Naive thymus-derived CD8-positive, alpha-beta T cell (primary cell): ENCODE measurements at regions not wholly inside any gene's neighbourhood (a gene's known extent, or its start where the extent isn't known, plus 50 kb on each side); places are given as distances from the start of the nearest gene placed in this dataset.

Source experiments
- ATAC-seq, 2 donors: fragments of 150-1000 bp; cut with Tn5 transposase in 1 of 2; sonication (Bioruptor Pico), chemical (Tn5 transposase) in 1 of 2; 1 replicate in 1 of 2; 2 replicates in 1 of 2; pipeline ENCODE4 v1.10.0; 2021; ENCODE audit warnings: mild to moderate bottlenecking in 2 of 2, moderate library complexity in 2 of 2
- POLR2A ChIA-PET: fragments of 350-600 bp; sonication (Branson Sonifier 250); formaldehyde crosslinking; loops from one replicate; lab custom pipeline; 2021; ENCODE audit warnings: antibody characterized with exemption; lab: Charles Lee
- DNase-seq, 10 donors: peaks; one replicate each; pipeline versions ENCODE4 v3.0.0 to v3.0.0-alpha.2; 2020 to 2022
- H3K27ac Mint-ChIP-seq, 10 donors: one replicate each; pipeline ENCODE4 v1.8.0; 2020 to 2022; ENCODE audit warnings: mild to moderate bottlenecking in 10 of 10, mixed read lengths in 10 of 10, moderate library complexity in 4 of 10, inconsistent platforms in 1 of 10
- H3K27me3 Mint-ChIP-seq, 5 donors: one replicate each; pipeline ENCODE4 v1.8.0; 2021 to 2022; ENCODE audit warnings: mixed read lengths in 5 of 5
- H3K36me3 Mint-ChIP-seq, 3 donors: one replicate each; pipeline ENCODE4 v1.8.0; 2020 to 2022; ENCODE audit warnings: mixed read lengths in 3 of 3, mild to moderate bottlenecking in 2 of 3, inconsistent platforms in 1 of 3
- H3K4me1 Mint-ChIP-seq, 4 donors: one replicate each; pipeline ENCODE4 v1.8.0; 2021 to 2022; ENCODE audit warnings: mixed read lengths in 4 of 4
- H3K4me3 Mint-ChIP-seq, 10 donors: one replicate each; pipeline ENCODE4 v1.8.0; 2020 to 2022; ENCODE audit warnings: mild to moderate bottlenecking in 10 of 10, mixed read lengths in 10 of 10, moderate library complexity in 6 of 10, inconsistent platforms in 1 of 10
- H3K9me3 Mint-ChIP-seq, 9 donors: one replicate each; pipeline ENCODE4 v1.8.0; 2020 to 2022; ENCODE audit warnings: mixed read lengths in 9 of 9, mild to moderate bottlenecking in 3 of 9, inconsistent platforms in 1 of 9, moderate library complexity in 1 of 9

DNA sequence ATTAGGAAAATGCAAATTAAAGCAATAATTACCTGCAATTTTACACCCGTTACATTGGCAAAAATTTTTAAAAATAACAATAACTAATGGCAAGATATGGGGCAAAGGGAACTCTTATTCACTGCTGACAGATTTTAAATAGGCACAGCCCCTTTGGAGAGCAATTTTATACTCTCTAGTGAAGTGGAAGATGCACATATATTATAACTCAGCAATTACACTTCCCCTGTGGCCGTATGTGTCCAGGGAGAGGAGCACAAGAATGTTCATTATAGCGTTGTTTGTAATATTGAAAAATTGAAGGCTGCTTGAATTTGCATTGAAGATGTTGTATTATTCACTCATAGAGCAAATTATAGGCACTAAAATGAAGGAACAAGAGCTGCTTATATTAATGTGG lies 488.3 kb upstream of the ATXN7L3B start:
- no peak overlapping the region for H3K27ac Mint-ChIP-seq
- no peak overlapping the region for H3K4me3 Mint-ChIP-seq
- ATAC-seq (no peak), DNase-seq (no peak)
- H3K4me1 Mint-ChIP-seq, result no peaks in the 10 kb centered on the region
- POLR2A ChIA-PET, result no interaction called here
- H3K36me3 Mint-ChIP-seq, result no peaks in the 10 kb centered on the region
- no peaks in the 10 kb centered on the region for H3K27me3 Mint-ChIP-seq
- peaks cover 0 to 12% (median 0%) of the 10 kb centered on the region in 9 donors for H3K9me3 Mint-ChIP-seq

DNA sequence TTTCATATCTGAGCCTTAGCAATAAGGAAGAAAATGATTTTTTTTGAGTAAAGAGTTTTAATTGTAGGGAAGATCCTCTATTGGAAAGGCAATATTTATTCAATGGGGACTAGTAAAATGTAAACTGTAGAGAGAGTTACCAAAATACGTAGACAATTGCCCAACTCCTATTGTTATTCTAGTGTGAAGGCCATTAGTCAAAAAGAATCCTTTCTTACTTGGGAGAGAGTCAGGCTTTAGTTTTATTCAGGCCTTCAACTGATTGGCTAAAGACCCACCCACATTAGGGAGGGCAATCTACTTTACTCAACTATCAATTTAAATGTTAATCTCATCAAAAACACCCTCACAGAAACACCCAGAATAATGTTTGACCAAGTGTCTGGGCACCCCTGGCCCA lies 485.8 kb upstream of the ATXN7L3B start:
- Mint-ChIP-seq H3K9me3 (peaks cover 0 to 12% (median 0%) of the 10 kb centered on the region in 9 donors), H3K36me3 (no peaks in the 10 kb centered on the region), H3K4me1 (no peaks in the 10 kb centered on the region), H3K27me3 (no peaks in the 10 kb centered on the region), H3K4me3 (no peak overlapping the region), H3K27ac (no peak overlapping the region)
- POLR2A ChIA-PET, result no interaction called here
- ATAC-seq (no peak), DNase-seq (no peak)

DNA sequence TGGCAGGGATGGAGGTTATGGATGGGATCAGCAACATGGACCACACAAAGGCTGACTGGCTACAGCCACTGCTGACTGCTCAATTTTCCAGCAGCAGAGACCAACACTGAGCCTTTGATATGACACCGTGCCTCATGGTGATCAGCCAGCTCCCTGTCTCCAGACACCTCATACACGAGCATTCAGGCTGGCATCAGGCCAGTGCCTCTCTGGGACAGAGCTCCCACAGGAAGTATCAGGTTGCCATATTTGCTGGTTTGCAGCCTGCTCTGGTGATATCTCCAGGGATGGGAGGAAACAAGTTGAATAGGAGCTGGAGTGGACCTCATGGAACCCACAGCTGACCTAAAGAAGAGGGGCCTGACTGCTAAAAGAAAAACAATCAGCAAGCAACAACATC lies 471.2 kb upstream of the ATXN7L3B start:
- peaks cover 0 to 37% (median 25%) of the 10 kb centered on the region in 9 donors for H3K9me3 Mint-ChIP-seq
- no peaks in the 10 kb centered on the region for H3K4me1 Mint-ChIP-seq
- H3K4me3 Mint-ChIP-seq, result no peak overlapping the region
- DNase-seq, result no peak
- H3K36me3 Mint-ChIP-seq, result no peaks in the 10 kb centered on the region
- POLR2A ChIA-PET, result no interaction called here
- no peak for ATAC-seq
- no peak overlapping the region for H3K27ac Mint-ChIP-seq
- H3K27me3 Mint-ChIP-seq, result no peaks in the 10 kb centered on the region

DNA sequence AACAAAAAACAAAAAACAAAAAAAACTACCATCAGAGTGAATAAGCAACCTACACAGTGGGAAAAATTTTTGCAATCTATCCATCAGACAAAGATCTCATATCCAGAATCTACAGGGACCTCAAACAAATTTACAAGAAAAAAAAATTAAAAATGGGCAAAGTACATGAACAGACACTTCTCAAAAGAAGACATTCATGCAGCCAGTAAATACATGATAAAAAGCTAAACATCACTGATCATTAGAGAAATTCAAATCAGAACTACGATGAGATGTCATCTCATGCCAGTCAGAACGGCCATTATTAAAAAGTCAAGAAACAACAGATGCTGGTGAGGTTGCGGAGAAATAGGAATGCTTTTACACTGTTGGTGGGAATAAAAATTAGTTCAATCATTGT lies 466.5 kb upstream of the ATXN7L3B start:
- H3K36me3 Mint-ChIP-seq, result no peaks in the 10 kb centered on the region
- ATAC-seq, result no peak
- no peak overlapping the region for H3K4me3 Mint-ChIP-seq
- H3K27ac Mint-ChIP-seq, result no peak overlapping the region
- no peak for DNase-seq
- POLR2A ChIA-PET, result no interaction called here
- H3K27me3 Mint-ChIP-seq, result no peaks in the 10 kb centered on the region
- H3K9me3 Mint-ChIP-seq, result peaks cover 0 to 36% (median 23%) of the 10 kb centered on the region in 9 donors
- no peaks in the 10 kb centered on the region for H3K4me1 Mint-ChIP-seq

DNA sequence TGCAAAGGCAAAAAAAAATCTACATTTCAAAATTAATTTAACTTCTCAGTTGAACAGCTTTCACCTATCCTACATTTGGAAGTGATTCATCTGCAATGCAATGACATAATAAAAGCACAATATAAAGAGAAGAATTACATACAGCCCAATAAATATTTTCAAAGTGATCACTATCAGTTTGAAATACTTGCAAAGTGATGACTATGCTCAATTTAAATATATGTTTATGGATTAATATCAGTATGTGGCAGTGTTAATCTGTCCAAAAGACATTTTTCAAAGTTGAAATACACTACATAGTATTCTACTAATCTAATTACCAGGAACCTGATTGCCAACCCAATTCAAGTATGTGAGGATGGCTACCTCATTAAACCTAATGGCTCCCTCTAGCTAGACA lies 460.7 kb upstream of the ATXN7L3B start:
- no peak for DNase-seq
- no peak for ATAC-seq
- Mint-ChIP-seq H3K4me3 (no peak overlapping the region), H3K9me3 (peaks cover 0 to 11% (median 6%) of the 10 kb centered on the region in 9 donors), H3K27me3 (no peaks in the 10 kb centered on the region), H3K36me3 (no peaks in the 10 kb centered on the region), H3K4me1 (no peaks in the 10 kb centered on the region), H3K27ac (no peak overlapping the region)
- POLR2A ChIA-PET, result no interaction called here

DNA sequence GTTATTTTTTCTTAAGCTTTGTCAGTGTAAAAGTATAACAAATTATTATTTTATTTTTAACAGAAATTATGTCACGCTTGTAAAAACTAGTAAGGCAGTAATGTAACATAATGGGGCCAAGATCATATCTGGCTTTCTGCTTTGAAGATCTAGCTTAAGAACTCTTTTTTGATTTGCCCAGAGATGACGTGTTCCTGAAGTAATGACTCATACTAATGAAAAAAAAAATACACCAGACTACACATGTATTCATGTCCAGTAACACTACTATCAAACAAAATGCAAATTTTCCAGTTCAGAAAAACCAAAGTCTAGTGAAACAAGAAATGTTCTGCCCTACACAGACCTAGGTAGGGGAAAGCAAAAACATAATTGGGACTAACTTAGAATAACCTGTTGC lies 432.2 kb upstream of the ATXN7L3B start:
- no peaks in the 10 kb centered on the region for H3K4me1 Mint-ChIP-seq
- no peak overlapping the region for H3K4me3 Mint-ChIP-seq
- ATAC-seq (no peak), DNase-seq (no peak)
- POLR2A ChIA-PET, result no interaction called here
- H3K36me3 Mint-ChIP-seq, result no peaks in the 10 kb centered on the region
- H3K27ac Mint-ChIP-seq, result no peak overlapping the region
- H3K27me3 Mint-ChIP-seq, result no peaks in the 10 kb centered on the region
- peaks cover 0 to 3% (median 0%) of the 10 kb centered on the region in 9 donors for H3K9me3 Mint-ChIP-seq

DNA sequence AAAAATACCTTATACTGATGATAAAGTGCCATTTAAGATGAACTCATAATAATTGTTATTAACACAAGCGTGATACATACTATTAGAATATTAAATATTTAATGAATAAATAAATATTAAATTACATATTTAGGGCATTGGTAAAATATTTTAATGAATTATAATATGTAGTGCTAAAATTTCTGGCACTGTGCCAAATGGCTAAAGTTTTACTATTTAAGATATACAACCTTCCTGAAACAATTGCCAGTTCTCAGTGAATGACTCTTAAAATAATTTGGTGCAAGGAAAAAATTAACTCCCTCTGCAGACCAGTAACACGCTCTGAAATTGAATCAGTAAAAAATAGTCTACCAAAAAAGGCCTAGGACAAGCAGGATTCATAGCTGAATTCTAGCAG lies 428.9 kb upstream of the ATXN7L3B start:
- Mint-ChIP-seq H3K27me3 (no peaks in the 10 kb centered on the region), H3K4me1 (no peaks in the 10 kb centered on the region), H3K27ac (no peak overlapping the region), H3K36me3 (no peaks in the 10 kb centered on the region), H3K9me3 (peaks cover 0 to 5% (median 0%) of the 10 kb centered on the region in 9 donors), H3K4me3 (no peak overlapping the region)
- ATAC-seq (no peak), DNase-seq (no peak)
- POLR2A ChIA-PET, result no interaction called here

DNA sequence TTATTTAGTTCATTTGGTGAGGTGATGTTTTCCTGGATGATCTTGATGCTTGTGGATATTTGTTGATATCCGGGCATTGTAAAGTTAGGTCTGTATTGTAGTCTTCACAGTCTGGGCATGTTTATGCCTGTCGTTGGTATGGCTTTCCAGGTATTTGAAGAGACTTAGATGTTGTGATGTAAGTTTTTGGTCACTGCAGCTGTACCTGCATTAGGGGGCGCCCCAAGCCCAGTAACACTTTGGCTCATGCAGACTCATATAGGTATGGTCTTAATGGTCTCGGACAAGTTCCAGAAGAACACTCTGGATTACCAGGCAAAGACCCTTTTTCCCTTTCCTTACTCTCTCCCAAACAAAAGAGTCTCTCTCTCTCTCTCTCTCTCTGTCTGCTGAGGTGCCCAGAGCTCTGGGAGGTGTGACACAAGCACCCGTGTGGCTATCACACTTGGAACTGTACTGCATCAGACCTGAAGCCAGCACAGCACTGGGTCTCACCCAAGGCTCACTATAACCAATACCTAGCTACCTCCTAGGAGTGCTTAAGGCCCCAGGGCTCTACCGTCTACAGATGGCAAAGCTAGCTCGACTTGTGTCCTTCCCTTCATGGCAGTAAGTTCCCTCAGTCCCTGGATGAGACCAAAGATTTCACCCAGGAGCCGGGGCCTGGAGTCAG lies 425.8 kb upstream of the ATXN7L3B start:
- POLR2A ChIA-PET, result no interaction called here
- peaks cover 0 to 10% (median 0%) of the 10 kb centered on the region in 9 donors for H3K9me3 Mint-ChIP-seq
- H3K36me3 Mint-ChIP-seq, result no peaks in the 10 kb centered on the region
- no peak for ATAC-seq
- H3K27me3 Mint-ChIP-seq, result no peaks in the 10 kb centered on the region
- no peak for DNase-seq
- H3K4me3 Mint-ChIP-seq, result no peak overlapping the region
- H3K27ac Mint-ChIP-seq, result no peak overlapping the region
- H3K4me1 Mint-ChIP-seq, result no peaks in the 10 kb centered on the region

DNA sequence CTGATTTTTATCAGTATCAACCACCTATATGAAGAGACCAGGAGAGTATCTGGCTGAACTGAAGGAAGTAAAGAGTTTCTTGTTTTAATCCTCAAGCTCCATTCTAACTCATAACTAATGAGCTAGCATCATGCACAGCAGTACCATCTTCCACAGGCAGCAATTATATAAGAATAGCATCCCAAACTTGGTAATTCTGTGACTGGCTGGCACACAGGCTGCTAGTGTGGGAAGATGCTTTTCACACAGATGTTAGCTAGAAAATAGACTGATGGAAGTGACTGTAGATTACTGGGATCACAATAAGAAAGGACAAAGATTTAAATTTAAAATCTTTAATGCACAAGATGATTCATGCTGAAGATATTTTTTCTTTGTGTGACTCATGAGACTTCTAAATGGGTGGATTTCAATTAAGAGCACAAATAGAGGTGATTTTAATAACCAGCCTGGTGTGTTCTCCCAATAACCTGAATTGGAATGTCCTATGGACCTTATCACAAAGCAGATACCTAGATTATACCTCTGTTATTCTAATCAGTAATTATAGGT lies 417.7 kb upstream of the ATXN7L3B start:
- Mint-ChIP-seq H3K27ac (no peak overlapping the region), H3K36me3 (no peaks in the 10 kb centered on the region), H3K9me3 (peaks cover 0 to 7% (median 0%) of the 10 kb centered on the region in 9 donors), H3K4me3 (no peak overlapping the region), H3K27me3 (no peaks in the 10 kb centered on the region), H3K4me1 (no peaks in the 10 kb centered on the region)
- ATAC-seq (no peak), DNase-seq (no peak)
- POLR2A ChIA-PET, result no interaction called here

DNA sequence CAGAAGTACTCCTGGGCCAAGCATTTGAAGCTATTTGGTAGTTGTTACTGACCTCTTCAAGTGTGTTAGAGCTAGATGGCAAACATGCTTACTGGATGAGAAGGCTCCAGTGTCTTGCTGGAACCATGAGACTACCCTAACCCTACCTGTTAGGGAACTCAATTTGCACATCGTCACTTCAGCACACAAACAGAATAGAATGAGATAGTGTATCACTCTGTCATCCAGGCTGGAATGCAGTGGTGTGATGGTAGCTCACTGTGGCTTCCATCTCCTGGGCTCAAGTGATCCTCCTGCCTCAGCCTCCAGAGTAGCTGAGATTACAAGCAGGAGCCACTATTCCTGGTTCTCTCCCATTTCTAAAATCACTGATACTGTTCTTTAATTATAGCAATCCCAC lies 417.0 kb upstream of the ATXN7L3B start:
- Mint-ChIP-seq H3K36me3 (no peaks in the 10 kb centered on the region), H3K4me3 (no peak overlapping the region), H3K4me1 (no peaks in the 10 kb centered on the region), H3K27ac (no peak overlapping the region), H3K27me3 (no peaks in the 10 kb centered on the region), H3K9me3 (peaks cover 0 to 7% (median 0%) of the 10 kb centered on the region in 9 donors)
- POLR2A ChIA-PET, result no interaction called here
- DNase-seq, result no peak
- no peak for ATAC-seq

DNA sequence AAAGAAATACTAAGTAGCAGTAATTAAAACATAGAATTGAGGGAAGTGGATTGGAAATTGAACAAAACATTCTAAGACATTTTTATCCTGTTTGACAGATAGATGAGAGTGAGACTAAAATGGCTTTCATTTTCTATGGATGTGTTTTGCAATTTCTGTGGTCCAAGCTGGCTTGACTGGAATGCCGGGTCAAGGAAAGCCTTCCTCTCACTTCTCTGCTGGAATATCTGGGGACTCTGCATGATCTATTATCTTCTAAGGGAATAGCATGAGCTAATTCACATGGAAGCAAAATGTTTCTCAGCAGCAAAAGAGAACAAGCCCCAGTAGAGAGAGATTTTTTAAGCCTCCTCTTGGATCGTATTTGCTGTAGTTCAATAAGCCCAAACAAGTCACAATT lies 407.9 kb upstream of the ATXN7L3B start:
- Mint-ChIP-seq H3K4me3 (no peak overlapping the region), H3K27ac (no peak overlapping the region), H3K36me3 (no peaks in the 10 kb centered on the region), H3K27me3 (no peaks in the 10 kb centered on the region), H3K9me3 (peaks cover 0 to 17% (median 5%) of the 10 kb centered on the region in 9 donors), H3K4me1 (no peaks in the 10 kb centered on the region)
- no peak for ATAC-seq
- POLR2A ChIA-PET, result no interaction called here
- DNase-seq, result no peak

DNA sequence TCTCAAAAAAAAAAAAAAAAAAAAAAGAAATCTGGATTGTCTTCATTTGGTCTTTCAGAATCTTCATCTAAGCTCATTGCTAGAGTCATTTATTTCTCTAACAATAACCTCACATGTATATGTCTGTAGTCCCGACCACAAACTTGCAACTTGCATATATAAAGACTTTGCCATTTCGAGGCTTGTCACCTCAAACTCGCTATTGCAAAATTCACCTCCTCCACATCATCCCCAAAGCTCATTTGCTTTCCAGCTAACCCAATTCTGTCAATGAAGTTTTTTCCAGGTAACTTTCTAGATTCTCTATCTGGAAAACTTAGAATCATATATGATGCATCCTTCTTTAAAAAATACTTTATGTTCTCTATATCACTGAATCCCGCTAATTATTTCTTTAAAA lies 393.2 kb upstream of the ATXN7L3B start:
- POLR2A ChIA-PET, result no interaction called here
- no peak for DNase-seq
- H3K27me3 Mint-ChIP-seq, result no peaks in the 10 kb centered on the region

DNA sequence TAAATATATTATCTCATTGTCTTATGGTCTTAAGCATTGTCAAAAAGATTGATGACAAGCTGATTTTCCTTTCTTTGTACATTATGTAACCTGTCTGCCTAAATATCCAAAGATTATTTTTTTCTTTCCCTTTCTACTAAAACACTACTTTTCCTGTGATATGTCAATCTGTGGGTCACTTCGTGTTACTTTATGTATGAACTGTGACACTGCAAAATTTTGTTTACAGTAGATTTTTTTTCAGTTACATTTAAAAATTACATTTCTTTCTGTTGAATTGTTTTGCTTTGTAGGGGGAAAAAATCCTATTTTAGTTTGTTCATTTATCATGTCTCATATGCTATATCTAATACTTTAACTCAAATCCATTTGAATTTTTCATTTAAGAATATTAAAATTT lies 392.3 kb upstream of the ATXN7L3B start:
- Mint-ChIP-seq H3K27ac (no peak overlapping the region), H3K36me3 (no peaks in the 10 kb centered on the region), H3K27me3 (no peaks in the 10 kb centered on the region), H3K4me1 (no peaks in the 10 kb centered on the region), H3K4me3 (no peak overlapping the region), H3K9me3 (peaks cover 0 to 2% (median 0%) of the 10 kb centered on the region in 9 donors)
- ATAC-seq (no peak), DNase-seq (no peak)
- POLR2A ChIA-PET, result no interaction called here

More for the DNA sequence above, 393.2 kb upstream of the ATXN7L3B start:
- Mint-ChIP-seq H3K4me3 (no peak overlapping the region), H3K9me3 (peaks cover 0 to under 1% (median 0%) of the 10 kb centered on the region in 9 donors), H3K27ac (no peak overlapping the region), H3K4me1 (no peaks in the 10 kb centered on the region), H3K36me3 (no peaks in the 10 kb centered on the region)
- no peak for ATAC-seq

DNA sequence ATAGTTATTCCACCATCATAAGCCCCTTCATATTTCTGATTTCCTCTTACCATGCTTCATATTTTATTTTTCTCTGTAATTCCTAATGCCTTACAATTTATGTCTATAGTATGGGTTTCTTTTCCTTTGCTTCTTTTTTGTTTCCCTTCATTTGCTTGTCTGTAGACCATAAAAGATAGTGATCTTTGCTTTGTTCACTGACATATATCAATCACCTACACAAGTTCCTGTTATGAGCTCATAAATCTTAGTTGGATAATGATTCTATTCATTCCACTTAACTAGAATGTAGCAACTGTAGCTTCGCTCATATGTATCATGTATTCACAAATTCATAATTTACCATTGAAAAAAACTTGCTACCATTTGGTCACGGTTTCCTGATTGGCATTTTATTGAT lies 388.8 kb upstream of the ATXN7L3B start:
- Mint-ChIP-seq H3K4me3 (no peak overlapping the region), H3K9me3 (peaks cover 0 to 2% (median 0%) of the 10 kb centered on the region in 9 donors), H3K4me1 (no peaks in the 10 kb centered on the region), H3K27me3 (no peaks in the 10 kb centered on the region), H3K27ac (no peak overlapping the region), H3K36me3 (no peaks in the 10 kb centered on the region)
- POLR2A ChIA-PET, result no interaction called here
- ATAC-seq (no peak), DNase-seq (no peak)
